K562 (cell line): ENCODE measurements at regions not wholly inside any gene's neighbourhood (a gene's known extent, or its start where the extent isn't known, plus 50 kb on each side); places are given as distances from the start of the nearest gene placed in this dataset.

Experiments
- PHB ChIP-seq: fragments of 250-450 bp; sonication (Bioruptor Pico); IDR thresholded peaks from 2 replicates; pipeline ENCODE4 v1.5.0; 2021
- POLR2A ChIP-seq: fragments of 450-650 bp; conservative IDR thresholded peaks from 2 replicates; pipeline ENCODE4 v1.6.1; 2016
- ZNF217 ChIP-seq: sonication (generic); formaldehyde crosslinking; IDR thresholded peaks from 2 replicates; pipeline ENCODE4 v1.8.0; 2022; ENCODE audit warnings: mild to moderate bottlenecking, missing genetic modification reagents
- TF ChIP-seq, protein P1 (sequence below): sonication (generic); formaldehyde crosslinking; IDR thresholded peaks from 2 replicates; pipeline ENCODE4 v1.5.0; 2020; ENCODE audit warnings: missing genetic modification reagents
- TF ChIP-seq, protein P2 (sequence below), 3 experiments: IDR thresholded peaks in 2 of 3; conservative IDR thresholded peaks in 1 of 3; 2 replicates each; pipeline ENCODE4 v1.5.1; 2011 to 2012; ENCODE audit warnings: low read length in 3 of 3, mild to moderate bottlenecking in 3 of 3, control low read depth in 2 of 3, improper control_type of control experiment in 1 of 3, inconsistent platforms in 1 of 3, low read depth in 1 of 3, mixed read lengths in 1 of 3, moderate library complexity in 1 of 3; ENCODE audit not compliant: insufficient read depth in 2 of 3

DNA sequence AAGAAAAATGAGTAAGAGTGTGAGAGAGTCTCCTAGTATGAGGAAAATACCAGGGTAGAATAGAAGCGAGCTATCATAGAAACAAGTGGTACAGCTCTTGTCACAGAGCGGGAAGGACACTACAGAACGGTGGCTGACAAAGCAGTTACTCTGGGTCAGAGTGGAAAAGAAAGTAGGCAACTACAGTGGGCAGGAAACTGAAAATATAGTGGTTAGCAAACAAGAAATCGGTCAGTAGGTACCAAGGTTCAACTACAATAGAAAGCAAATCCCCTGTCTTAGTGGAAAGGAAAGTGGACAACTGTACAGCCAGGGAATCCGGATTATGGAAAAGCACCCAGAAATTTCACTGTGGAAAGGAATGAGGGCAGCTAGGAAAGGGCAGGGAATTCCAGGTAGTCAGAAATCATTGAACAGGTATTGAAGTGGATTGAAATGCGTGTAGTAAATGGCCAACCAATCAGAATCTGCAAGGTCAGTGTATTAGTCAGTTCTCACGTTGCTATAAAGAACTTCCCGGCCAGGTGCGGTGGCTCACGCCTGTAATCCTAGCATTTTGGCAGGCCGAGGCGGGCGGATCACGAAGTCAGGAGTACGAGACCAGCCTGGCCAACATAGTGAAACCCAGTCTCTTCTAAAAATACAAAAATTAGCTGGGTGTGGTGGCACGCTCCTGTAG is 219.6 kb upstream of the DIAPH2 start:
- TF ChIP-seq ZNF217 (CRISPR knock-in tag) (no peak), POLR2A (no peak), PHB (CRISPR knock-in tag) (no peak)
- TF ChIP-seq, protein P1, sequence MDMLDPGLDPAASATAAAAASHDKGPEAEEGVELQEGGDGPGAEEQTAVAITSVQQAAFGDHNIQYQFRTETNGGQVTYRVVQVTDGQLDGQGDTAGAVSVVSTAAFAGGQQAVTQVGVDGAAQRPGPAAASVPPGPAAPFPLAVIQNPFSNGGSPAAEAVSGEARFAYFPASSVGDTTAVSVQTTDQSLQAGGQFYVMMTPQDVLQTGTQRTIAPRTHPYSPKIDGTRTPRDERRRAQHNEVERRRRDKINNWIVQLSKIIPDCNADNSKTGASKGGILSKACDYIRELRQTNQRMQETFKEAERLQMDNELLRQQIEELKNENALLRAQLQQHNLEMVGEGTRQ (CRISPR knock-in tag): no peak
- TF ChIP-seq, protein P2, sequence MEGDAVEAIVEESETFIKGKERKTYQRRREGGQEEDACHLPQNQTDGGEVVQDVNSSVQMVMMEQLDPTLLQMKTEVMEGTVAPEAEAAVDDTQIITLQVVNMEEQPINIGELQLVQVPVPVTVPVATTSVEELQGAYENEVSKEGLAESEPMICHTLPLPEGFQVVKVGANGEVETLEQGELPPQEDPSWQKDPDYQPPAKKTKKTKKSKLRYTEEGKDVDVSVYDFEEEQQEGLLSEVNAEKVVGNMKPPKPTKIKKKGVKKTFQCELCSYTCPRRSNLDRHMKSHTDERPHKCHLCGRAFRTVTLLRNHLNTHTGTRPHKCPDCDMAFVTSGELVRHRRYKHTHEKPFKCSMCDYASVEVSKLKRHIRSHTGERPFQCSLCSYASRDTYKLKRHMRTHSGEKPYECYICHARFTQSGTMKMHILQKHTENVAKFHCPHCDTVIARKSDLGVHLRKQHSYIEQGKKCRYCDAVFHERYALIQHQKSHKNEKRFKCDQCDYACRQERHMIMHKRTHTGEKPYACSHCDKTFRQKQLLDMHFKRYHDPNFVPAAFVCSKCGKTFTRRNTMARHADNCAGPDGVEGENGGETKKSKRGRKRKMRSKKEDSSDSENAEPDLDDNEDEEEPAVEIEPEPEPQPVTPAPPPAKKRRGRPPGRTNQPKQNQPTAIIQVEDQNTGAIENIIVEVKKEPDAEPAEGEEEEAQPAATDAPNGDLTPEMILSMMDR (IDR thresholded peaks at IDR 0.05 in 2 of 3, conservative IDR thresholded peaks at IDR 0.05 in 1 of 3; ENCODE audit: insufficient read depth in 2 of 3, low read depth in 1 of 3, low read length in 3 of 3): no peak
